HG03575 (cell line): ENCODE measurements at regions not wholly inside any gene's neighbourhood (a gene's known extent, or its start where the extent isn't known, plus 50 kb on each side); places are given as distances from the start of the nearest gene placed in this dataset.

Source experiments
- ATAC-seq: cut with Tn5 transposase; IDR thresholded peaks from one replicate; pipeline ENCODE4 v1.9.1; 2021; ENCODE audit not compliant: unreplicated experiment, insufficient number of reproducible peaks, low FRiP score; ENCODE audit errors: extremely low read depth

- no peak for ATAC-seq
These were observed 508.2 kb downstream of the METTL15 start for GRCh38 chr11:28616160-28616965.

GRCh38 chr11:28615542-28615941, 507.4 kb downstream of the METTL15 start:
- no peak for ATAC-seq

GRCh38 chr11:28606930-28607329, 498.7 kb downstream of the METTL15 start:
- no peak for ATAC-seq

- ATAC-seq = no peak
These were observed 491.5 kb downstream of the METTL15 start for GRCh38 chr11:28599656-28600055.

- no peak for ATAC-seq
These were observed 490.3 kb downstream of the METTL15 start for GRCh38 chr11:28598531-28598930.

- ATAC-seq = no peak
These were observed 488.6 kb downstream of the METTL15 start for GRCh38 chr11:28596816-28597215.

GRCh38 chr11:28592141-28592540, 484.0 kb downstream of the METTL15 start:
- ATAC-seq = no peak

- no peak for ATAC-seq
These were observed 476.8 kb downstream of the METTL15 start for GRCh38 chr11:28584992-28585391.

- ATAC-seq = no peak
These were observed 474.3 kb downstream of the METTL15 start for GRCh38 chr11:28582506-28582905.

- no peak for ATAC-seq
These were observed 473.4 kb downstream of the METTL15 start for GRCh38 chr11:28581286-28582242.

- no peak for ATAC-seq
These were observed 463.2 kb downstream of the METTL15 start for GRCh38 chr11:28571371-28571770.

- ATAC-seq = no peak
These were observed 460.9 kb downstream of the METTL15 start for GRCh38 chr11:28569106-28569505.

GRCh38 chr11:28566339-28567089, 458.3 kb downstream of the METTL15 start:
- no peak for ATAC-seq

GRCh38 chr11:28559492-28559891, 451.3 kb downstream of the METTL15 start:
- no peak for ATAC-seq

- no peak for ATAC-seq
These were observed 439.1 kb downstream of the METTL15 start for GRCh38 chr11:28547321-28547741.

- no peak for ATAC-seq
These were observed 437.3 kb downstream of the METTL15 start for GRCh38 chr11:28545536-28545935.

GRCh38 chr11:28542561-28542960, 434.4 kb downstream of the METTL15 start:
- ATAC-seq = no peak

- no peak for ATAC-seq
These were observed 431.2 kb downstream of the METTL15 start for GRCh38 chr11:28539239-28540030.
